Spleen (tissue), 11 donors: ENCODE measurements at regions not wholly inside any gene's neighbourhood (a gene's known extent, or its start where the extent isn't known, plus 50 kb on each side); places are given as distances from the start of the nearest gene placed in this dataset.

ENCODE experiments used
- DNase-seq: peaks from one replicate; pipeline ENCODE4 v3.0.0-alpha.2; 2020
- H3K27ac ChIP-seq, 8 donors: fragments of 200-600 bp; sonication (generic) in 7 of 8; 1 replicate in 4 of 8; 2 replicates in 4 of 8; pipeline versions ENCODE4 v1.5.0 to v1.8.0; 2016 to 2021; ENCODE audit warnings: inconsistent platforms in 4 of 8, mild to moderate bottlenecking in 4 of 8, moderate library complexity in 1 of 8
- H3K27me3 ChIP-seq, 7 donors: fragments of 200-600 bp; sonication (generic) in 6 of 7; replicated peaks in 1 of 7; 1 replicate in 4 of 7; 2 replicates in 3 of 7; pipeline versions ENCODE4 v1.5.0 to v1.8.0; 2016 to 2021; ENCODE audit warnings: inconsistent platforms in 3 of 7, mild to moderate bottlenecking in 1 of 7
- H3K36me3 ChIP-seq, 6 donors: fragments of 200-600 bp; sonication (generic) in 5 of 6; 1 replicate in 4 of 6; 2 replicates in 2 of 6; pipeline versions ENCODE4 v1.5.0 to v1.8.0; 2016 to 2021; ENCODE audit warnings: inconsistent platforms in 2 of 6
- H3K4me1 ChIP-seq, 6 donors: fragments of 200-600 bp; sonication (generic) in 5 of 6; 1 replicate in 3 of 6; 2 replicates in 3 of 6; pipeline versions ENCODE4 v1.5.0 to v1.8.0; 2016 to 2021; ENCODE audit warnings: inconsistent platforms in 3 of 6
- H3K4me3 ChIP-seq, 8 donors: fragments of 200-600 bp; sonication (generic) in 7 of 8; 1 replicate in 4 of 8; 2 replicates in 4 of 8; pipeline versions ENCODE4 v1.5.0 to v1.8.0; 2016 to 2021; ENCODE audit warnings: inconsistent platforms in 4 of 8, mild to moderate bottlenecking in 4 of 8, moderate library complexity in 2 of 8
- H3K9me3 ChIP-seq, 8 donors: fragments of 200-600 bp; sonication (generic) in 7 of 8; 1 replicate in 4 of 8; 2 replicates in 4 of 8; pipeline versions ENCODE4 v1.5.0 to v1.8.0; 2016 to 2021; ENCODE audit warnings: inconsistent platforms in 4 of 8
- CTCF ChIP-seq, 11 experiments: fragments of 200-600 bp in 7 of 11; fragments of 450-650 bp in 4 of 11; sonication (generic) in 4 of 11; IDR thresholded peaks in 8 of 11; conservative IDR thresholded peaks in 3 of 11; 1 replicate in 7 of 11; 2 replicates in 4 of 11; pipeline versions ENCODE4 v1.4.0 to v1.8.0; 2016 to 2021; ENCODE audit warnings: antibody characterized with exemption in 11 of 11, inconsistent platforms in 4 of 11, mild to moderate bottlenecking in 1 of 11
- POLR2A ChIP-seq, 3 donors: fragments of 450-650 bp; IDR thresholded peaks; one replicate each; pipeline ENCODE4 v1.5.1; 2017; ENCODE audit warnings: antibody characterized with exemption in 3 of 3, mild to moderate bottlenecking in 1 of 3
- POLR2AphosphoS5 ChIP-seq, 3 donors: sonication (generic); formaldehyde crosslinking; IDR thresholded peaks; one replicate each; pipeline ENCODE4 v1.5.1; 2017; ENCODE audit warnings: antibody characterized with exemption in 3 of 3
- WGBS, 5 donors: extraction: QIAGEN DNeasy Blood & Tissue Kit in 3 of 5; methylation state at CpG; one replicate each; pipeline versions ENCODE4 v1.1.5 to v1.1.7; 2013 to 2018; 5-methylcytosine and 5-hydroxymethylcytosine counted together
- intact Hi-C: fragments of 100-400 bp; cut with DNase I; formaldehyde crosslinking; loops from one replicate; pipeline ENCODE4 v1.15.0; 2023; ENCODE audit warnings: low total_unique reads
- donor health status: healthy with polysubstance abuse.
- donor health status: DM: no; HTN: no; CAD: no; lungs with moderate emphysema.
- donor health status: DM: no; HTN: no; CAD: no.
- donor health status: Bipolar disorder and iron deficiency.
- donor health status: healthy.
- donor health status: DM: no; HTN: no; CAD: no.
- donor health status: DM: yes; HTN: yes; CAD: no.

GRCh38 chr13:70408865-70409264, 300.6 kb upstream of the KLHL1 start:
- 81 to 92% (median 90%) methylated on average over 1 of the region's 1 CpG for WGBS, 5 donors
- no peak overlapping the region for H3K27ac ChIP-seq

GRCh38 chr13:70407486-70407885, 299.2 kb upstream of the KLHL1 start:
- WGBS, 5 donors: 80 to 91% (median 84%) methylated on average over 1 of the region's 1 CpG
- Histone ChIP-seq H3K9me3 (no peaks in the 10 kb centered on the region), H3K27me3 (no peaks in the 10 kb centered on the region), H3K4me3 (no peak overlapping the region), H3K4me1 (no peaks in the 10 kb centered on the region), H3K27ac (no peak overlapping the region), H3K36me3 (no peaks in the 10 kb centered on the region)
- no peak for DNase-seq
- intact Hi-C loops: no loop called here
- no peak for TF ChIP-seq CTCF (IDR thresholded peaks at IDR 0.05 in 8 of 11, conservative IDR thresholded peaks at IDR 0.05 in 3 of 11)
- TF ChIP-seq POLR2AphosphoS5 (IDR thresholded peaks at IDR 0.05): no peak
- TF ChIP-seq POLR2A (IDR thresholded peaks at IDR 0.05): no peak

More at GRCh38 chr13:70408865-70409264, 300.6 kb upstream of the KLHL1 start:
- no peak for TF ChIP-seq POLR2AphosphoS5 (IDR thresholded peaks at IDR 0.05)
- no peak for TF ChIP-seq CTCF (IDR thresholded peaks at IDR 0.05 in 8 of 11, conservative IDR thresholded peaks at IDR 0.05 in 3 of 11)
- intact Hi-C loops: no loop called here
- no peak for DNase-seq
- peaks cover 0 to 4% (median 0%) of the 10 kb centered on the region in 8 donors for H3K9me3 ChIP-seq
- H3K4me1 ChIP-seq: no peaks in the 10 kb centered on the region
- no peak overlapping the region for H3K4me3 ChIP-seq
- no peaks in the 10 kb centered on the region for H3K27me3 ChIP-seq
- H3K36me3 ChIP-seq: no peaks in the 10 kb centered on the region

- Histone ChIP-seq H3K36me3 (no peaks in the 10 kb centered on the region), H3K9me3 (no peaks in the 10 kb centered on the region), H3K27me3 (no peaks in the 10 kb centered on the region), H3K4me1 (no peaks in the 10 kb centered on the region), H3K27ac (no peak overlapping the region), H3K4me3 (no peak overlapping the region)
- DNase-seq: no peak
- WGBS, 5 donors: 76 to 97% (median 82%) methylated on average over 4 of the region's 4 CpGs
- TF ChIP-seq CTCF (IDR thresholded peaks at IDR 0.05 in 8 of 11, conservative IDR thresholded peaks at IDR 0.05 in 3 of 11) (no peak), POLR2AphosphoS5 (IDR thresholded peaks at IDR 0.05) (no peak)
- intact Hi-C loops: no loop called here
Measured at GRCh38 chr13:70405266-70405665, 297.0 kb upstream of the KLHL1 start.

GRCh38 chr13:70394031-70394548, 285.8 kb upstream of the KLHL1 start:
- TF ChIP-seq POLR2AphosphoS5 (IDR thresholded peaks at IDR 0.05) (no peak), POLR2A (IDR thresholded peaks at IDR 0.05) (no peak), CTCF (IDR thresholded peaks at IDR 0.05 in 8 of 11, conservative IDR thresholded peaks at IDR 0.05 in 3 of 11) (no peak)
- H3K27ac ChIP-seq: no peak overlapping the region
- no peaks in the 10 kb centered on the region for H3K4me1 ChIP-seq
- H3K9me3 ChIP-seq: peaks cover 0 to 14% (median 0%) of the 10 kb centered on the region in 8 donors
- no peaks in the 10 kb centered on the region for H3K27me3 ChIP-seq
- DNase-seq: no peak
- H3K36me3 ChIP-seq: no peaks in the 10 kb centered on the region
- H3K4me3 ChIP-seq: no peak overlapping the region
- intact Hi-C loops: no loop called here
